HG03460 (cell line): ENCODE measurements at regions not wholly inside any gene's neighbourhood (a gene's known extent, or its start where the extent isn't known, plus 50 kb on each side); places are given as distances from the start of the nearest gene placed in this dataset.

Experiments
- ATAC-seq: cut with Tn5 transposase; IDR thresholded peaks from one replicate; pipeline ENCODE4 v1.9.1; 2021; ENCODE audit not compliant: unreplicated experiment

DNA sequence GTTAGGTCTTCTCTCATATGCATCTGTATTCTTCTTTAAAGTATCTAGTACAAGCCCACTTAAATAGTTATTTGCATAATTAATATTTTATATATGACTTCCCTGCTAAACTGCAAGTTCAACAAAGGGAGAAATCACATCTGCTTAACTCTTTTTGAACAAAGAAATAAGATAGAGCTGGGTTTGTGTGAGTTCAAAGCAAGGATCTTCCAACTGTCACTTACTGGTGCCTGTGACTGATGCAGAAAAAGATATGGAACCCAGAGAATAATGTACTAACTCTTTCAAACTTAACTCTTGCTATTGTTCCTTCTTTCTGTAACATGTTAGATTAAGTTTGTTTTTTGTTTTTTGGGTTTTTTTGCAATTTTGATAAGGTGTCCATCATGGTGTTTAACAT is 71.3 kb upstream of the SP4 start:
- ATAC-seq, result no peak

- ATAC-seq, result no peak
Measured at GRCh38 chr7:21357151-21358097, 70.5 kb upstream of the SP4 start.

DNA sequence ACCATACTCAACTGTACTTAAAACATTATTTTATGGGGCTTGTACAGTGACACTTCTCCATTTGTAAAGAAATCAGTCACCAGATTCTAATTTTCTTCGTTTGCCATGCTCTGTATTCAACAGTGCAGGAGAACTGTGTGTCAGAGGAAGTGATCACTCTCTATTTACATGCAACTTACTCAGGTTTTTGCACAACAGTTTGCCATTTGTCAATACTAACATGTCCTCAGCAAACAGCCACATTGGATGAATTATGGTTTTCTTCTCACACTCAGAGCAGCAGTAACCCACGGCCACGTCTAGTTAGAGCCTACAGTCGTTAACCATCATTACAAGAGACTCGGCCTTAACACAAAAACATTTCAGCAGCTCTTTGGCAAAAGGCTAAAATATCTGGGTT is 69.2 kb upstream of the SP4 start:
- ATAC-seq, result no peak

GRCh38 chr7:21359163-21359562 is 68.7 kb upstream of the SP4 start:
- no peak for ATAC-seq

- no peak for ATAC-seq
Measured at GRCh38 chr7:21361413-21362125, 66.3 kb upstream of the SP4 start.

DNA sequence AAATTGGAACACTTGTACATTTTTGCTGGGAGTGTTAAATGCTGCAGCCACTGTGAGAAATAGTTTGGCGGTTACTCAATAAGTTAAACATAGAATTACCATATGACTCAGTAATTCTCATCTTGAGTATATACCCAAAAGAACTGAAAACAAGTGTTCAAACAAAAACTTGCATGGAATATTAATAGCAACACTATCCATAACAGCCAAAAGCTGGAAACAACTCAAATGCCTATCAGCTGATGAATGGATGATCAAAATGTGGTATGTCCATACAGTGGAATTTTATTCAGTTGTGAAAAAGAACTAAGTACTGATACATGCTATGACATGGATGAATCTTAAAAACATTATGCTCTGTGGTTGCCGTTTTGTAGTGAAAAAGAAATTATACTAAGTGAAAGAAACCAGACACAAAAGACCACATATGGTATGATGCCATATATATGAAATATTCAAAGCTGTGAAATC is 63.0 kb upstream of the SP4 start:
- ATAC-seq, result peak; percentile 70

DNA sequence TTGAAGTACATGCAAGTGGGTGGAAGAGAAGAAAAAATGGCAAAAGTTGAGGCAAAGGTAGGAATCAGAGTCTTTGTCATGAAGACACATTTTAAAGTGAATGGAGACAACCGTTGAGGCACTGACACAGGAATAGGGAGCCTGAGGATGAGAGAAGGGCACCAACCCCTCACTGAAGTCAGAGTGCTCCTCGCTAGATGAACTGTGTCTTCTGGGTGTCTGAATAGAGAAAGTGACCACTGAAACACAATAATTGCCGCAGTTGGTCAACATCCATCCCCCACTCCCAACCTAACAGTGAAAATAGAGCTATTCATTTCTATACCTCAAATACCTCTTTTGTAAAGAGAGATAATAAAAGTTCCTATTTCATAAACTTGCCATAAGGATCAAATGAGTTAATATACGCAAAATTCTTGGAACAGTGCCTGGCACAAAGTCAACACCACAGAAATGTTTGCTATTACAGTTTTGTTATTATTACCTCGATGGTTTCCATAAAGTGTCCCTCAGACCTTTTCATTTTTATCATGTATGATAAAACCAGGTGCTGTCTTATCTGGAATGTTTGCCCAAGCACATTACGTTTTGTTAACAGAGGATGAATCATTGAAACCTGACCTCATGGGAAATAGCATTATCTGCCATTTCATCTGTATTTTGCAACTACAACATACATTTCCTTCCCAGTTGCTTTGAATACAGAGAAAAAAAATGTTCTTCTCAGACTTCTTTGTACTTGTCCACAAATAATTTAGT is 61.8 kb upstream of the SP4 start:
- no peak for ATAC-seq

DNA sequence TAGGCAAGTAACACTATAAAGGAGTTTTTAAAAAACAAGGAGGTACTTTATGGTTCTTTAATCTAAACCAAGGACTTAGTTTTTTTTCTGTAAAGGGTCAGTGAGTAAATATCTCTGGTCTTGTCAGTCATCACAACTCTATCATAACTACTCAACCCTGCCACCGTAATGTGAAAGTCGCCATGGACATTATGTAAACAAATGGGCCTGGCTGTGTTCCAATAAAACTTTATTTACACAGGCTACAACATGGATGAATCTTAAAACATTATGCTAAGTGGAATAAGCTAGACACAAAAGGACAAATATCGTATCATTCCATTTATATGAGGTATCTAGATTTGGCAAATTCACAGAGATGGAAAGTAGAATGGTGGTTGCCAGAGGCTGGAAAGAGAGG is 60.8 kb upstream of the SP4 start:
- no peak for ATAC-seq

DNA sequence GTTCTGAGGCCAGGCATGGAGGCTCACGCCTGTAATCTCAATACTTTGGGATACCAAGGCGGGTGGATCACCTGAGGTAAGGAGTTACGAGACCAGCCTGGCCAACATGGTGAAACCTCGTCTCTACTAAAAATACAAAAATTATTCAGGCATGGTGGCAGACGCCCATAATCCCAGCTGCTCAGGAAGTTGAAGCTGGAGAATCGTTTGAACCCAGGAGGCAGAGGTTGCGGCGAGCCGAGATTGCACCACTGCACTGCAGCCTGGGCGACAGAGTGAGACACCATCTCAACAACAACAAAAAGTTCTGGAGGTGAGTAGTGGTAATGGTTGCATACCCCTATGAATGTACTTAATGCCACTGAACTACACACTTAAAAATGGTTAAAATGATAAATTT is 60.3 kb upstream of the SP4 start:
- no peak for ATAC-seq

DNA sequence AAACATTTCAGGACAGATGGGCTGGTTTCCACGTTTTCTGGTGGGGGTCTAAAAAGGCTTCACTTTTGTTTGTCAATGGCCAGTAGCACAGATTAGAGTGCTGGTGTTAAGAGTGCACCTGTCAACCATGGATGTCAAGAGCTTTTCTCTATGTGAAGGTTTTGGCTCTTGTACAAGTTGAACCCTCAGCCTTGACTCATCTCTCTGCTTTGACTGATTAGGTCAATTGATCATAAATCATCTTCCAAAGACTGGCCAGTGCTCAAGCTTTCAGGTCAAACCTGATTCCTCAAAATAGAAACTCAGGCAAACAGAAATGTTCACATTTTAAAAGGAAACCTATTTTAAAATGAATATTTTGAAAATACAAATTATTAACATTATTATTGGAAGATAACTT is 59.6 kb upstream of the SP4 start:
- ATAC-seq, result no peak

GRCh38 chr7:21370283-21370982 is 57.5 kb upstream of the SP4 start:
- ATAC-seq, result no peak

DNA sequence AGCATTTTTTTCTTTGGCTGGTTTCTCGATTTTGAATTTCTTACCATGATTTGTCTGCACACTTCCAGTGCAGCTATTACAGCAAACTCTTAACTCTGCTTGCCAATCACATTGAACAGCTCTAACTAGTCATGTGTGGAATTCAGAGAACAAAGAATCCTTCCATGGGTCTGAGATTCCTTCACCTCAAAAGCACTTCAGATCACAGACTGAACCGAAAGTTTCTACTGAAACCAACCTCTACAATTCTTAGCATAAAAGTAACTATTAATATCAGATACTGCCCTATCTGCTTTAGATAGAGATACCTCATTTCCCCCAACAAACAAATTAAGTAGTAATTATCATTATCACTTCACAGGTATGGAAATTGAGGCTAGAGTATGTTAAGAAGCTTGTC is 56.5 kb upstream of the SP4 start:
- ATAC-seq, result no peak

- ATAC-seq, result no peak
Measured at GRCh38 chr7:21373031-21373430, 54.9 kb upstream of the SP4 start.

- ATAC-seq, result no peak
Measured at GRCh38 chr7:21374134-21374533, 53.7 kb upstream of the SP4 start.

GRCh38 chr7:21377545-21377944 is 50.3 kb upstream of the SP4 start:
- ATAC-seq, result no peak
